K562 (cell line): ENCODE measurements at regions not wholly inside any gene's neighbourhood (a gene's known extent, or its start where the extent isn't known, plus 50 kb on each side); places are given as distances from the start of the nearest gene placed in this dataset.

Source experiments
- MEF2A ChIP-seq: IDR thresholded peaks from 2 replicates; pipeline ENCODE4 v1.6.1; 2011; ENCODE audit warnings: low read depth, mild to moderate bottlenecking, low read length, moderate library complexity; ENCODE audit not compliant: control insufficient read depth
- TAF7 ChIP-seq: fragments of 450-650 bp; IDR thresholded peaks from 2 replicates; pipeline ENCODE4 v1.6.1; 2016; ENCODE audit warnings: missing genetic modification characterization, missing compliant biosample characterization

DNA sequence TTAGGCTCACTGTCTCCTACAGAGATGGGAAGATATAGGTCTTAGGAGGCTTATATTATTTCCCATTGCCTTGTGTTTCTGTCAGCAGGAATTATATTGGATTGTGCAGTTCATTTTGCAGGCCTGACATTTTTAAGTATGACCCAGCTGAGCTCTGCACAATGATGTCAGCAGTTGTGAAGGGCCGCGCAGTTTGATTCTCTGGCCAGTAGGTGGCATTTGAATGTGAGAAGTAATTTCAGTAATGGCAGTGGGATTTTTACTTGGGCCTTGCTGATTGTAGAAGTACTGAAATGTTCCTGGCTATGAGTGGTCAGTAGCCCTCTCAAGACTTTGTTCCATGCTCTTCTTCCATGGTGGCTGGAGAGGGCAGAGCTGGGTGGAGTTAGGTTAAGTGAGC lies 247.2 kb upstream of the MTMR8 start:
- TF ChIP-seq MEF2A (no peak), TAF7 (tag) (no peak)
